SU-DHL-6 (cell line): ENCODE measurements at regions not wholly inside any gene's neighbourhood (a gene's known extent, or its start where the extent isn't known, plus 50 kb on each side); places are given as distances from the start of the nearest gene placed in this dataset.

ENCODE experiments used
- H2AFZ ChIP-seq: fragments of 200-600 bp; sonication (generic); 2 replicates; pipeline ENCODE4 v1.6.1; 2014; ENCODE audit warnings: low read depth, mild to moderate bottlenecking, moderate library complexity, mixed read lengths, antibody characterized with exemption, low read length; ENCODE audit not compliant: severe bottlenecking
- H3F3A ChIP-seq: fragments of 200-600 bp; shearing (Covaris generic); 2 replicates; pipeline ENCODE4 v1.6.0; 2016; ENCODE audit warnings: antibody characterized with exemption, mild to moderate bottlenecking; ENCODE audit not compliant: insufficient read depth
- H3K27ac ChIP-seq: fragments of 200-600 bp; sonication (generic); 2 replicates; pipeline ENCODE4 v1.5.1; 2016; ENCODE audit warnings: low read depth, mild to moderate bottlenecking, low read length, moderate library complexity, mixed read lengths
- H3K27me3 ChIP-seq: fragments of 200-600 bp; sonication (generic), shearing (Covaris generic); 2 replicates; pipeline ENCODE4 v1.6.0; 2014; ENCODE audit warnings: mild to moderate bottlenecking, low read length
- H3K36me3 ChIP-seq: fragments of 200-600 bp; sonication (generic); 2 replicates; pipeline ENCODE4 v1.6.1; 2014; ENCODE audit warnings: mild to moderate bottlenecking, low read length, mixed read lengths
- H3K4me2 ChIP-seq: fragments of 300-600, 200-600 bp; shearing (Covaris generic), sonication (generic); 2 replicates; pipeline ENCODE4 v1.6.0; 2014; ENCODE audit warnings: low read length, low read depth, mild to moderate bottlenecking; ENCODE audit not compliant: poor library complexity, severe bottlenecking
- H3K4me3 ChIP-seq: fragments of 200-600 bp; sonication (generic); 2 replicates; pipeline ENCODE4 v1.5.1; 2014; ENCODE audit warnings: antibody characterized with exemption, low read length, mild to moderate bottlenecking, mixed read lengths; ENCODE audit not compliant: insufficient read depth, poor library complexity, severe bottlenecking
- H3K79me2 ChIP-seq: fragments of 200-600 bp; sonication (generic); 2 replicates; pipeline ENCODE4 v1.6.1; 2014; ENCODE audit warnings: mild to moderate bottlenecking, low read length, moderate library complexity; ENCODE audit not compliant: insufficient read depth
- H3K9ac ChIP-seq: fragments of 200-600 bp; sonication (generic); 2 replicates; pipeline ENCODE4 v1.7.0; 2014; ENCODE audit warnings: mild to moderate bottlenecking, low read length
- H3K9me2 ChIP-seq: fragments of 200-600 bp; sonication (generic); replicated peaks from 2 replicates; pipeline ENCODE4 v1.6.1; 2014; ENCODE audit warnings: low read length; ENCODE audit not compliant: insufficient read depth
- H3K9me3 ChIP-seq: fragments of 200-600 bp; sonication (generic); 2 replicates; pipeline ENCODE4 v1.6.1; 2014; ENCODE audit warnings: low read length, mixed read lengths; ENCODE audit not compliant: insufficient read depth
- H4K20me1 ChIP-seq: fragments of 200-600 bp; sonication (generic); 2 replicates; pipeline ENCODE4 v1.6.1; 2014; ENCODE audit warnings: low read depth, mild to moderate bottlenecking, antibody characterized with exemption, low read length, moderate library complexity, mixed read lengths
- EZH2phosphoT487 ChIP-seq: fragments of 200-600 bp; sonication (generic), shearing (Covaris generic); conservative IDR thresholded peaks from 2 replicates; pipeline ENCODE4 v1.6.1; 2018; ENCODE audit warnings: mild to moderate bottlenecking, antibody characterized with exemption, low read length, moderate library complexity, mixed read lengths
- TF ChIP-seq, protein P1 (sequence below): fragments of 200-600 bp; sonication (generic); IDR thresholded peaks from one replicate; pipeline ENCODE4 v1.5.1; 2017; ENCODE audit warnings: antibody characterized with exemption, mild to moderate bottlenecking, low read length, moderate library complexity; ENCODE audit not compliant: insufficient read depth, poor library complexity, severe bottlenecking

GRCh38 chr9:12060811-12061210 is 632.4 kb upstream of the TYRP1 start:
- H2AFZ ChIP-seq = no peak overlapping the region

DNA sequence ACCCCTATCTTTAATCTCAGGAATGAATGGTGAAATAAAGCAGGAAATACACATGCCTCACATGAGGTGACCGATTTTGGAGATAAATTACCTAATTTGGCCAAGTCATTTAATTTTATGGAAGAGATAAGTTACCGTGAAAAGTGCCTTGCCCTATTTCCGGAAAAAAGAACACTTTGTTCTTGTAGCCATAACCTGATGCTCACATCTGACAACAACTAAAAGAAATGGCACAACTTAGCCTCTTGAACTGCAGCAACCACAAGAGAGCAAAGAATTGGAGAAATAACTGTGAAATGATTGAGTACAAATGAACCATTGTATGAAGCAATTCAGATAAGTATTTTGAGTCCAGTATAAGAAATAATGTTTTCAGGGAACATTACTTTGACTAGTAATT is 628.1 kb upstream of the TYRP1 start:
- Histone ChIP-seq H3K9me3 (no peaks in the 10 kb centered on the region), H3K9me2 (no peaks in the 10 kb centered on the region), H3F3A (no peaks in the 10 kb centered on the region), H3K27me3 (no peaks in the 10 kb centered on the region), H3K4me3 (no peak overlapping the region), H3K27ac (no peak overlapping the region), H3K4me2 (no peak overlapping the region), H3K79me2 (no peaks in the 10 kb centered on the region), H3K9ac (no peak overlapping the region), H3K36me3 (no peaks in the 10 kb centered on the region), H2AFZ (no peak overlapping the region), H4K20me1 (no peaks in the 10 kb centered on the region)
- TF ChIP-seq, protein P1, sequence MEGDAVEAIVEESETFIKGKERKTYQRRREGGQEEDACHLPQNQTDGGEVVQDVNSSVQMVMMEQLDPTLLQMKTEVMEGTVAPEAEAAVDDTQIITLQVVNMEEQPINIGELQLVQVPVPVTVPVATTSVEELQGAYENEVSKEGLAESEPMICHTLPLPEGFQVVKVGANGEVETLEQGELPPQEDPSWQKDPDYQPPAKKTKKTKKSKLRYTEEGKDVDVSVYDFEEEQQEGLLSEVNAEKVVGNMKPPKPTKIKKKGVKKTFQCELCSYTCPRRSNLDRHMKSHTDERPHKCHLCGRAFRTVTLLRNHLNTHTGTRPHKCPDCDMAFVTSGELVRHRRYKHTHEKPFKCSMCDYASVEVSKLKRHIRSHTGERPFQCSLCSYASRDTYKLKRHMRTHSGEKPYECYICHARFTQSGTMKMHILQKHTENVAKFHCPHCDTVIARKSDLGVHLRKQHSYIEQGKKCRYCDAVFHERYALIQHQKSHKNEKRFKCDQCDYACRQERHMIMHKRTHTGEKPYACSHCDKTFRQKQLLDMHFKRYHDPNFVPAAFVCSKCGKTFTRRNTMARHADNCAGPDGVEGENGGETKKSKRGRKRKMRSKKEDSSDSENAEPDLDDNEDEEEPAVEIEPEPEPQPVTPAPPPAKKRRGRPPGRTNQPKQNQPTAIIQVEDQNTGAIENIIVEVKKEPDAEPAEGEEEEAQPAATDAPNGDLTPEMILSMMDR = no peak
- TF ChIP-seq EZH2phosphoT487 = no peak

More at GRCh38 chr9:12060811-12061210, 632.4 kb upstream of the TYRP1 start:
- Histone ChIP-seq H3K9me3 (no peaks in the 10 kb centered on the region), H3K4me2 (no peak overlapping the region), H3K36me3 (no peaks in the 10 kb centered on the region), H3K27me3 (no peaks in the 10 kb centered on the region), H3K9me2 (no peaks in the 10 kb centered on the region), H4K20me1 (no peaks in the 10 kb centered on the region), H3K27ac (no peak overlapping the region), H3K79me2 (no peaks in the 10 kb centered on the region), H3K9ac (no peak overlapping the region), H3K4me3 (no peak overlapping the region), H3F3A (no peaks in the 10 kb centered on the region)
- TF ChIP-seq, protein P1 = no peak
- TF ChIP-seq EZH2phosphoT487 = no peak

DNA sequence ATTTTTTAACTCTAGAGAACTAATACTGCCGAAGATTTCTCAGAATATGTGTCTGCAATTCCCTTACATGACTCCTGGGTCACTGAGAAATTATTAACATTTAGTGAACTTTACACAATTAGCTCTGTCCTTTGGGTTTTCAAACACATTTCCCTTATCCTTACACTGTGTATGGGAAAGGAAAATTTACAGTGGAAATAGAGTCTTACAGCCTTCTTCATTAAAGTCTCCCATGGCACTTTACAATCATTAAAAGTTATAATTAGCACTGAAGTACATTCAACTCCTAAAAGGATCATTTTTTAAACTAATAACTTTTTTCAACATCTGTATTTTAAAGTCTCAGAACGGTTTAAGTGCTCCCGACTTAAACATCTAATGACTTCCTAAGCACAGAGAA is 627.5 kb upstream of the TYRP1 start:
- no peak overlapping the region for H3K4me3 ChIP-seq
- H3K9me3 ChIP-seq = no peaks in the 10 kb centered on the region
- no peak overlapping the region for H2AFZ ChIP-seq
- no peaks in the 10 kb centered on the region for H3K79me2 ChIP-seq
- H3K27me3 ChIP-seq = no peaks in the 10 kb centered on the region
- H4K20me1 ChIP-seq = no peaks in the 10 kb centered on the region
- TF ChIP-seq, protein P1 = no peak
- H3K27ac ChIP-seq = no peak overlapping the region
- H3K9me2 ChIP-seq = no peaks in the 10 kb centered on the region
- H3K4me2 ChIP-seq = no peak overlapping the region
- H3K36me3 ChIP-seq = no peaks in the 10 kb centered on the region
- H3K9ac ChIP-seq = no peak overlapping the region
- H3F3A ChIP-seq = no peaks in the 10 kb centered on the region
